ENCODE measurements at regions not wholly inside any gene's neighbourhood (a gene's known extent, or its start where the extent isn't known, plus 50 kb on each side); places are given as distances from the start of the nearest gene placed in this dataset.

GRCh38 chr12:32034045-32034444 is 72.6 kb upstream of the BICD1 start:
- peaks cover 0 to 2% (median 0%) of the 10 kb centered on the region in 3 donors for H3K36me3 Mint-ChIP-seq
- no peak overlapping the region for H3K4me3 Mint-ChIP-seq
- Histone ChIP-seq H3K36me3 (ENCODE audit: insufficient read depth, low read length) (no peaks in the 10 kb centered on the region), H3K27me3 (ENCODE audit: insufficient read depth, low read length, poor library complexity, severe bottlenecking) (no peaks in the 10 kb centered on the region), H3K9me3 (ENCODE audit: low read length) (no peaks in the 10 kb centered on the region), H3K4me1 (ENCODE audit: insufficient read depth, low read length) (no peaks in the 10 kb centered on the region), H3K4me3 (ENCODE audit: low read length) (no peak overlapping the region), H3K27ac (ENCODE audit: low read depth, low read length) (no peak overlapping the region)
- no peak overlapping the region for H3K27ac Mint-ChIP-seq
- ChIA-PET CTCF (no interaction called here), POLR2A (interaction anchor here (1.0 kb wide), 1 partner anchor 37 kb away, joined by 3 read pairs; no protein-coding TSS in a partner anchor)
- H3K9me3 Mint-ChIP-seq, result no peaks in the 10 kb centered on the region
- peaks cover 0 to 3% of the 10 kb centered on the region in 2 donors for H3K27me3 Mint-ChIP-seq
- DNase-seq, result no peak
- no peaks in the 10 kb centered on the region for H3K4me1 Mint-ChIP-seq

DNA sequence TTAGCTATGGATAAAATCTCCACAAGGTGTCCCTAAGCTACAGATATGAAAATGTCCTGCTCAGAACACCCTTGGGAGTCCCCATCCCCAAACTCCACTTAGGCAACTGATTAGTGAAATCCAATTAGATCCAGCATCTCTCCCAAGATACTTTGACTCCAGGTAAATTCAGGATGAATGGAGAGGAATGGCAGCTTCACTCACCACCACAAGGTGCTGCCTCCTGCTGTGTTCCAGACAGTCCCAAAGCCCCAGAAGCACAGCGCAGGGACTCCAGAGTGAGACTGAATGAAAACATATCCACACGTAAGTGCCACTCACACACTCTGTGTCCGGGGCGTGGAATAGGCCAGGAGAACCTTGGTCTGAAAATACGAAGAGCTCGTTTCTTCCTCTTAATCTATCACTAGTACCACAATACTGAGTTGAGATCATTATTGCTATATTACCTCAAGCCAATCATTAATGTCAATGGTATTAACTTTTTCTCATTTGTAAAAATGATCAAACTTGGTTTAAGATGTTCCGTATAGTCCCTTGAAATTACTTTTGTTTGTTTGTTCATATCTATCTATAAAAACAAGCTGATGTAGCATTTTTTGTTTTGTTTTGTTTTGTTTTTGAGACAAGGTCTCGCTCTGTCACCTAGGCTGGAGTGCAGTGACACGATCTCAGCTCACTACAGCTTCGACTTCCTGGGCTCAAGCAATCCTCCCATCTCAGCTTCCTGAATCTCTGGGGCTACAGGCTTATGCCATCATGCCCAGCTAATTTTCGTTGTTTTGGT is 70.0 kb upstream of the BICD1 start:
- H3K4me3 Mint-ChIP-seq, result no peak overlapping the region
- CTCF ChIA-PET, result no interaction called here
- no peak overlapping the region for H3K4me3 ChIP-seq (ENCODE audit: low read length)
- H3K4me1 ChIP-seq (ENCODE audit: insufficient read depth, low read length), result no peaks in the 10 kb centered on the region
- POLR2A ChIA-PET, result no interaction called here
- no peak overlapping the region for H3K27ac Mint-ChIP-seq
- H3K9me3 Mint-ChIP-seq, result peaks cover 0 to 5% (median 0%) of the 10 kb centered on the region in 5 donors
- no peak for DNase-seq
- no peak overlapping the region for H3K27ac ChIP-seq (ENCODE audit: low read depth, low read length)
- no peaks in the 10 kb centered on the region for H3K36me3 ChIP-seq (ENCODE audit: insufficient read depth, low read length)
- peaks cover 0 to 6% (median 6%) of the 10 kb centered on the region in 3 donors for H3K36me3 Mint-ChIP-seq
- H3K9me3 ChIP-seq (ENCODE audit: low read length), result no peaks in the 10 kb centered on the region
- no peaks in the 10 kb centered on the region for H3K4me1 Mint-ChIP-seq
- H3K27me3 ChIP-seq (ENCODE audit: insufficient read depth, low read length, poor library complexity, severe bottlenecking), result no peaks in the 10 kb centered on the region
- H3K27me3 Mint-ChIP-seq, result peaks cover 0 to 3% of the 10 kb centered on the region in 2 donors

GRCh38 chr12:32039347-32039746 is 67.3 kb upstream of the BICD1 start:
- H3K9me3 Mint-ChIP-seq, result peaks cover 9 to 21% (median 17%) of the 10 kb centered on the region in 5 donors
- H3K4me1 Mint-ChIP-seq, result no peaks in the 10 kb centered on the region
- no peaks in the 10 kb centered on the region for H3K36me3 ChIP-seq (ENCODE audit: insufficient read depth, low read length)
- H3K27ac Mint-ChIP-seq, result peak overlapping the region in 2 of 8 donors; percentile 75 to 78
- ChIA-PET CTCF (interaction anchor here (1.5 kb wide), 1 partner anchor 21 kb away, joined by 6 read pairs; no protein-coding TSS in a partner anchor), POLR2A (no interaction called here)
- H3K27me3 Mint-ChIP-seq, result peaks cover 0 to 1% of the 10 kb centered on the region in 2 donors
- no peak for DNase-seq
- no peak overlapping the region for H3K4me3 Mint-ChIP-seq
- no peaks in the 10 kb centered on the region for H3K4me1 ChIP-seq (ENCODE audit: insufficient read depth, low read length)
- H3K27ac ChIP-seq (ENCODE audit: low read depth, low read length), result no peak overlapping the region
- no peak overlapping the region for H3K4me3 ChIP-seq (ENCODE audit: low read length)
- peaks cover 1 to 21% (median 7%) of the 10 kb centered on the region in 3 donors for H3K36me3 Mint-ChIP-seq
- H3K27me3 ChIP-seq (ENCODE audit: insufficient read depth, low read length, poor library complexity, severe bottlenecking), result no peaks in the 10 kb centered on the region
- H3K9me3 ChIP-seq (ENCODE audit: low read length), result peaks cover 13% of the 10 kb centered on the region

DNA sequence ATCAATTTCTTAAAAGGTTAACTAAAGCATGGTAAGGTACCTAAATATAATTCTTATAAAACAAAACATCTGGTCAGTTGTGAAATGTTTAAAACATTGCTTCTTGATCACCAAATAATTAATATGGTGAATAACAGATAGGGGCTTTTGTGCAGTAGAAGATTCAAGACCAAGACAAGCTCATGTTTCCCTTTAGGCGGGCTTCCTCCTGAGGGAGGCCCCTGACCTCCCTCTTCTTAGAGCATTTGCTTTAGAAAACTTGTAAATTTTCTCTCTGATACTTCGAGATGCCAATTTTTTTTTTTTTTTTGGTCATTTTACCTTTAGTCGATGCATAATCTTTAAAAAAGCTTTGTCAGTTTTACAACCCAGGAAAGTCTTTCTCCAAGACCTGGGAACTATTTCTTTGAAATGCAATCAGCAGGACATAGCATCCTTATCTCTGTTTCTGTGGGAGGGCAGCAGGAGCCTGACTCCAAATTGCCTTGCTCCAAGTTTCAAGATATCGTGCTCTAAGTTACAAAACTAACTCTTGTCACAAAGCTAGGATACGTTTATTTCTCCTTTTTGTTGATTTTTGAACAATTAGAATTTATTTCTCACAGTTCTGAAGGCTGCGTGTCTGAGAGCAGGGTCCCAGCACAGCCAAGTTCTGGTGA is 66.6 kb upstream of the BICD1 start:
- Mint-ChIP-seq H3K27ac (peak overlapping the region in 1 of 8 donors; percentile 31), H3K4me1 (no peaks in the 10 kb centered on the region), H3K4me3 (no peak overlapping the region), H3K9me3 (peaks cover 11 to 22% (median 19%) of the 10 kb centered on the region in 5 donors), H3K27me3 (peaks cover 0 to 1% of the 10 kb centered on the region in 2 donors), H3K36me3 (peaks cover 1 to 23% (median 7%) of the 10 kb centered on the region in 3 donors)
- H3K27me3 ChIP-seq (ENCODE audit: insufficient read depth, low read length, poor library complexity, severe bottlenecking), result no peaks in the 10 kb centered on the region
- no peak for DNase-seq
- H3K27ac ChIP-seq (ENCODE audit: low read depth, low read length), result no peak overlapping the region
- H3K4me1 ChIP-seq (ENCODE audit: insufficient read depth, low read length), result no peaks in the 10 kb centered on the region
- POLR2A ChIA-PET, result interaction anchor here (0.6 kb wide), 1 partner anchor 294 kb away, joined by 3 read pairs; no protein-coding TSS in a partner anchor
- no peak overlapping the region for H3K4me3 ChIP-seq (ENCODE audit: low read length)
- CTCF ChIA-PET, result interaction anchor here (0.9 to 1.5 kb wide), 2 partner anchors 20 to 24 kb away, joined by 3 to 6 read pairs; no protein-coding TSS in a partner anchor
- peaks cover 17% of the 10 kb centered on the region for H3K9me3 ChIP-seq (ENCODE audit: low read length)
- H3K36me3 ChIP-seq (ENCODE audit: insufficient read depth, low read length), result no peaks in the 10 kb centered on the region

DNA sequence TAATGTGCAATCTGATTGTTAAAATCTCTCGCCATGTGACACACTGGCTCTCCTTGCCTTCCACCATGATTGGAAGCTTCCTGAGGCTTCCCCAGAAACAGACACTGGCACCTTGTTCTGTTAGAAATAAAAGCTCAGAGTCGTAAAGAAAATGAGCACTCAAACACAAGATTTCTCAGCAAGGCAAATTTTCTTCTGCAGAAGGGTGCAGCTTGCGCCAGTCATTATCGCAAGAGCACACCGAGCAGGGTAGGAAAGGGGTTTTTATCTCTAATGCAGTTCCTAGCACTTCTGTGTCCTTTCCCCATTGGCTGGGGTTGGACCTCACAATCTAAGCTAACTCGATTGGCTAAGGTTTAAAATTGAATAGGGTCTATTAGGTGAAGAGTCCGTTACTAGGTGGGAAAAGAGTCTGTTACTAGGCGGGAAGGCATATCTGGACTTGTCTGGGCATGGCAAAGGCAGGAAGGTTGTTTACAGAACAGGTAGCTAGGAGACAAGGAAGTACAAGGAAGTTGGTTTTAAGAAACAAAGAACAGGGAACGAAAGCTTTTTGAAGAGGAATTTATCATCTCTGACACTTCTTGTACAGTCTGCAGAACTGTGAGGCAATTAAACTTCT is 62.6 kb upstream of the BICD1 start:
- Histone ChIP-seq H3K4me3 (ENCODE audit: low read length) (no peak overlapping the region), H3K9me3 (ENCODE audit: low read length) (peaks cover 17% of the 10 kb centered on the region), H3K27ac (ENCODE audit: low read depth, low read length) (no peak overlapping the region), H3K36me3 (ENCODE audit: insufficient read depth, low read length) (no peaks in the 10 kb centered on the region), H3K4me1 (ENCODE audit: insufficient read depth, low read length) (no peaks in the 10 kb centered on the region), H3K27me3 (ENCODE audit: insufficient read depth, low read length, poor library complexity, severe bottlenecking) (no peaks in the 10 kb centered on the region)
- Mint-ChIP-seq H3K27me3 (no peaks in the 10 kb centered on the region), H3K4me1 (peaks cover 0 to 1% (median 0%) of the 10 kb centered on the region in 3 donors), H3K9me3 (peaks cover 16 to 26% (median 20%) of the 10 kb centered on the region in 5 donors), H3K27ac (peak overlapping the region in 1 of 8 donors; percentile 47), H3K36me3 (peaks cover 1 to 30% (median 7%) of the 10 kb centered on the region in 3 donors), H3K4me3 (no peak overlapping the region)
- CTCF ChIA-PET, result no interaction called here
- DNase-seq, result no peak
- POLR2A ChIA-PET, result no interaction called here

DNA sequence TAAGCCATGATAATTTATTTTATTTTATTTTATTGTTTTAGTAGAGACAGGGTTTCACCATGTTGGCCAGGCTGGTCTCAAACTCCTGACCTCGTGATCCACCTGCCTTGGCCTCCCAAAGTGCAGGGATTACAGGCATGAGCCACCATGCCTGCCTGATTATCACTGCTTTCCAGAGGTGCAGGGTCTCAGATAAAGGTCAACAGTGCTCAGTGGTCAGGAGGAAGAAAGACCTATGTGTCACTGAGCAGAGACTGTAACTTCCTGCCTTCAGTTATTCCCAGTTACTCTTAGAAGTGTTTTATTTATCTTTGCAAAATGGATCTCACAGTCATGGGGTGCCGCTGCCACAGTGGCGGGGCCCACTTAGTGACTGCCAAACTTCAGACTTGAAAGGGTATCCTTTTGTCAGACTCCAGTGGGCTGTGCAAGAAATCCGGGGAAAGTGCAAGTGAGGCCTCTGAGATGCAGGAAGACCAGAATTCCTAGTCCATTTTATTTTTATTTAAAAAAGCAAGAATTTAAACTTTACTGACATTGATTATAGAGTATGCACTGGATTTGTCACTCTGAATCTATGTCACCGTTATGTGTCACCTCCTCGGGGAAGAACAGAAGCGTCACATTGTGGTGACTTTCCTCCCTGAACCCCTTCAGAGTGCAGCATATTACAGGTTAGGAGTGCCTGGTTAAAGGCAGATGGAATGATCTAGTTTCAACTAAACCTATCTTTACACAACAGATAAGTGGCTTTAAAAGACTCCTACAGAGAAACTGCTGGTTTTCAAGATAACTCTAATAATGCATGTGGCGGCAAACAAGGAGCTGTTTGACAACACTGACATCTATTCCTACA is 59.1 kb upstream of the BICD1 start:
- POLR2A ChIA-PET, result no interaction called here
- Histone ChIP-seq H3K4me1 (ENCODE audit: insufficient read depth, low read length) (no peaks in the 10 kb centered on the region), H3K27me3 (ENCODE audit: insufficient read depth, low read length, poor library complexity, severe bottlenecking) (no peaks in the 10 kb centered on the region), H3K4me3 (ENCODE audit: low read length) (no peak overlapping the region), H3K36me3 (ENCODE audit: insufficient read depth, low read length) (no peaks in the 10 kb centered on the region), H3K9me3 (ENCODE audit: low read length) (peaks cover 17% of the 10 kb centered on the region), H3K27ac (ENCODE audit: low read depth, low read length) (peak overlapping the region; percentile 57)
- no peak for DNase-seq
- Mint-ChIP-seq H3K9me3 (peaks cover 15 to 21% (median 16%) of the 10 kb centered on the region in 5 donors), H3K36me3 (peaks cover 1 to 20% (median 3%) of the 10 kb centered on the region in 3 donors), H3K4me1 (peaks cover 0 to 1% (median 0%) of the 10 kb centered on the region in 3 donors), H3K4me3 (no peak overlapping the region), H3K27ac (peak overlapping the region in 1 of 8 donors; percentile 66), H3K27me3 (no peaks in the 10 kb centered on the region)
- CTCF ChIA-PET, result no interaction called here

DNA sequence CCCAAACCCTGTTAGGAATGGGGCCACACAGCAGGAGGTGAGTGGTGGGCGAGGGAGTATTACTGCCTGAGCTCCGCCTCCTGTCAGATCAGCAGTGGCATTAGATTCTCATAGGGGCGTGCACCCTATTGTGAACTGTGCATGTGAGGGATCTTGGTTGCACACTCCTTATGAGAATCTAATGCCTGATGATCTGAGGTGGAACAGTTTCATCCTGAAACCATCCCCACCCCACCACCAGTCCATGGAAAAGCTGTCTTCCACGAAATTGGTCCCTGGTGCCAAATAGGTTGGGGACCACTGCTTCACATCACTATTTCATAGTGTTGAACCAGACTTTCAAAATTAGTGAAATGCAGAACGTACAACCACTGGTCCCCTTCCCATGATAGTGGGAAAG is 57.9 kb upstream of the BICD1 start:
- CTCF ChIA-PET, result no interaction called here

More for the DNA sequence above, 57.9 kb upstream of the BICD1 start:
- no peaks in the 10 kb centered on the region for H3K4me1 ChIP-seq (ENCODE audit: insufficient read depth, low read length)
- Mint-ChIP-seq H3K36me3 (peaks cover 1 to 14% (median 2%) of the 10 kb centered on the region in 3 donors), H3K27me3 (no peaks in the 10 kb centered on the region), H3K9me3 (peaks cover 7 to 15% (median 9%) of the 10 kb centered on the region in 5 donors), H3K4me1 (peaks cover 0 to 1% (median 0%) of the 10 kb centered on the region in 3 donors), H3K27ac (peak overlapping the region in 1 of 8 donors; percentile 78), H3K4me3 (no peak overlapping the region)
- H3K27me3 ChIP-seq (ENCODE audit: insufficient read depth, low read length, poor library complexity, severe bottlenecking), result no peaks in the 10 kb centered on the region
- H3K36me3 ChIP-seq (ENCODE audit: insufficient read depth, low read length), result no peaks in the 10 kb centered on the region
- no peak overlapping the region for H3K4me3 ChIP-seq (ENCODE audit: low read length)
- DNase-seq, result no peak
- peaks cover 9% of the 10 kb centered on the region for H3K9me3 ChIP-seq (ENCODE audit: low read length)
- POLR2A ChIA-PET, result no interaction called here
- no peak overlapping the region for H3K27ac ChIP-seq (ENCODE audit: low read depth, low read length)

Data from CD8-positive, alpha-beta memory T cell (primary cell).